Uterus (tissue), 2 donors: ENCODE measurements at regions not wholly inside any gene's neighbourhood (a gene's known extent, or its start where the extent isn't known, plus 50 kb on each side); places are given as distances from the start of the nearest gene placed in this dataset.
"Not testable (repeated sequence)": the region's sequence is repeated elsewhere in the genome, so short reads cannot be mapped to it uniquely, and the experiment has no call there.

Experiments
- CTCF ChIP-seq, 4 experiments: fragments of 200-600 bp in 2 of 4; fragments of 450-650 bp in 2 of 4; sonication (generic) in 2 of 4; IDR thresholded peaks; one replicate each; pipeline ENCODE4 v1.5.1; 2016 to 2019; ENCODE audit warnings: antibody characterized with exemption in 4 of 4, mild to moderate bottlenecking in 2 of 4, moderate library complexity in 1 of 4
- POLR2A ChIP-seq, 2 donors: fragments of 450-650 bp; IDR thresholded peaks; one replicate each; pipeline ENCODE4 v1.6.1; 2016; ENCODE audit warnings: antibody characterized with exemption in 2 of 2, mild to moderate bottlenecking in 1 of 2, moderate library complexity in 1 of 2

- not testable (repeated sequence) for TF ChIP-seq CTCF, POLR2A (IDR thresholded peaks at IDR 0.05)
Observed at GRCh38 chr9:110020216-110020615, 187.7 kb downstream of the C9orf152 start.
